Cardiac muscle cell (in vitro differentiated cells and primary cell): ENCODE measurements at regions not wholly inside any gene's neighbourhood (a gene's known extent, or its start where the extent isn't known, plus 50 kb on each side); places are given as distances from the start of the nearest gene placed in this dataset.

Experiments
- DNase-seq, 2 donors: peaks; one replicate each; pipeline versions ENCODE4 v3.0.0 to v3.0.0-alpha.2; 2010 to 2017; ENCODE audit warnings: low read depth in 1 of 2, low spot score in 1 of 2
- H3K27ac ChIP-seq: fragments of 200-600 bp; sonication (generic); 2 replicates; pipeline ENCODE4 v1.5.1; 2016
- H3K27me3 ChIP-seq: fragments of 200-600 bp; sonication (generic); 2 replicates; pipeline ENCODE4 v1.6.0; 2016; ENCODE audit warnings: control low read depth
- H3K36me3 ChIP-seq: fragments of 200-600 bp; sonication (generic); 2 replicates; pipeline ENCODE4 v1.5.1; 2016; ENCODE audit warnings: control low read depth
- H3K4me1 ChIP-seq: fragments of 200-600 bp; sonication (generic); 2 replicates; pipeline ENCODE4 v1.8.1; 2017; ENCODE audit warnings: low read depth, mild to moderate bottlenecking, mixed run types
- H3K4me3 ChIP-seq: fragments of 200-600 bp; sonication (generic); 2 replicates; pipeline ENCODE4 v1.5.1; 2016; ENCODE audit warnings: mild to moderate bottlenecking
- H3K9me3 ChIP-seq: fragments of 200-600 bp; sonication (generic); 2 replicates; pipeline ENCODE4 v1.5.1; 2017; ENCODE audit warnings: low read depth, mild to moderate bottlenecking, control low read depth
- CTCF ChIP-seq: IDR thresholded peaks from 2 replicates; pipeline ENCODE4 v1.5.1; 2012; ENCODE audit warnings: low read depth, mild to moderate bottlenecking, low read length

- no peaks in the 10 kb centered on the region for H3K4me1 ChIP-seq
- no peaks in the 10 kb centered on the region for H3K9me3 ChIP-seq
- no peak for DNase-seq
- no peaks in the 10 kb centered on the region for H3K27me3 ChIP-seq
- H3K36me3 ChIP-seq = no peaks in the 10 kb centered on the region
- no peak overlapping the region for H3K27ac ChIP-seq
- no peak overlapping the region for H3K4me3 ChIP-seq
- TF ChIP-seq CTCF = no peak
Observed at GRCh38 chr2:153391131-153391530, 87.4 kb downstream of the RPRM start.

- no peaks in the 10 kb centered on the region for H3K27me3 ChIP-seq
- H3K27ac ChIP-seq = no peak overlapping the region
- TF ChIP-seq CTCF = no peak
- DNase-seq = no peak
- H3K36me3 ChIP-seq = no peaks in the 10 kb centered on the region
- no peak overlapping the region for H3K4me3 ChIP-seq
- no peaks in the 10 kb centered on the region for H3K4me1 ChIP-seq
- no peaks in the 10 kb centered on the region for H3K9me3 ChIP-seq
Observed at GRCh38 chr2:153388246-153388645, 90.3 kb downstream of the RPRM start.

- Histone ChIP-seq H3K27me3 (no peaks in the 10 kb centered on the region), H3K36me3 (no peaks in the 10 kb centered on the region), H3K4me1 (no peaks in the 10 kb centered on the region), H3K9me3 (no peaks in the 10 kb centered on the region), H3K4me3 (no peak overlapping the region), H3K27ac (no peak overlapping the region)
- no peak for DNase-seq
- TF ChIP-seq CTCF = no peak
Observed at GRCh38 chr2:153387203-153387602, 91.4 kb downstream of the RPRM start.

- Histone ChIP-seq H3K27ac (no peak overlapping the region), H3K4me3 (no peak overlapping the region), H3K4me1 (no peaks in the 10 kb centered on the region), H3K36me3 (no peaks in the 10 kb centered on the region), H3K27me3 (no peaks in the 10 kb centered on the region), H3K9me3 (no peaks in the 10 kb centered on the region)
- no peak for TF ChIP-seq CTCF
- no peak for DNase-seq
Observed at GRCh38 chr2:153386481-153386897, 92.1 kb downstream of the RPRM start.

- no peaks in the 10 kb centered on the region for H3K36me3 ChIP-seq
- DNase-seq = no peak
- no peaks in the 10 kb centered on the region for H3K4me1 ChIP-seq
- H3K27me3 ChIP-seq = no peaks in the 10 kb centered on the region
- no peak overlapping the region for H3K4me3 ChIP-seq
- no peak overlapping the region for H3K27ac ChIP-seq
- no peaks in the 10 kb centered on the region for H3K9me3 ChIP-seq
- TF ChIP-seq CTCF = no peak
Observed at GRCh38 chr2:153373510-153374279, 104.9 kb downstream of the RPRM start.
